HT1080 (cell line): ENCODE measurements at regions not wholly inside any gene's neighbourhood (a gene's known extent, or its start where the extent isn't known, plus 50 kb on each side); places are given as distances from the start of the nearest gene placed in this dataset. TPM values are rescaled to one million over a fixed set of nuclear protein-coding genes. Genes with fewer than 3 reads are reported as not detected.

Source experiments
- DNase-seq: peaks from one replicate; pipeline ENCODE4 v3.0.0-alpha.2; 2015; ENCODE audit warnings: low read depth
- small RNA-seq: library from RNA; depleted of rRNA; stranded (forward); fragments of <200 nt; gene quantifications from one replicate; pipeline ENCODE3, GENCODE V24; 2014

DNA sequence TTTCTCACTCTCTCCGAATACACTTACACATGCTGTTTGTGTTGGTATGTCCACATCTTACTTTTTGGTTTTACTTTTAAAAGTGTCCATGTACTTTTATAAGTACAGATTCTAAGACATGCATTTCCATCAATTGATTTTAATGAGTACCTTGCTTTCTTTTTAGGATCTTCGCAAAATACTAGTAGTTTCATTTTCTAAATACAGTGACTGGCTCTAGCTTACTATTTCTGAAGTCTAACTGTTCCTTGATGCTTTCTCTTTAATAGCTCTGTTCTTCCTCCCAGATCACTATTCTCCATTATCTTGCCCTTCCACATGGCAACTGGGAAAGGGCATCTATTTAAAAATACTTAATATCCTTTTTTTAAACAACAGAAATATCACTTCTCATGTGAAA lies 164.1 kb downstream of the KITLG start:
- no peak for DNase-seq

GRCh38 chr12:88416786-88417185 lies 163.5 kb downstream of the KITLG start:
- no peak for DNase-seq

GRCh38 chr12:88417531-88417930 lies 162.7 kb downstream of the KITLG start:
- no peak for DNase-seq

DNA sequence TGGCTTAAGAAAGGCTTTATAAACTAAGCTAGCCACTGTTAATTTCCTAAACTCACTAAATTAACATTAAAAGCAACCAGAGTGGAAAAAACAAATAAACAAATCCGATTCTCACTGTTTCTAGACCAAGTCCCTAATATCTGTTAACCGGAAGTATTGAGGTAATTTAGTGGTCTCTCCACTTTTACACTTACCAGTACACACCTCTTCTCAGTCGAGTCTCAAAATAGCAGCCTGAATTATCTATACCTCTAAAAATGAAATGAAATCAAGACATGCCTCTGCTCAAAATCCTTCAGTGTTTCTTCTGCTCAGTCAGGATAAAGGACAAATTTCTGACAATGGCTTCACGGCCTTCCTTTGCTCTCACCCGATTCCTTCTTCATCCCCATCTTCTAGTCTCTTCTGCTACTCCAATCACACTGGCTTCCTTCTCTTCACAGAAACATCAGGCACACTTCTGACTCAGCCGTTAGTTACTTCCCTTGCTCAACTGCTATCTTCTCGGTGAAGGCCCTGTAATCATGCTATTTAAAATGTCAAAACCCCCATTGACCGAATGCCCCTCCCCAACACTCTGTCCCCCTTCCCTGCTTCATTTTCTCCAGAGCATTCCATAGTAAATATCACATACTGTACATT lies 161.3 kb downstream of the KITLG start:
- peak; percentile 19 for DNase-seq

DNA sequence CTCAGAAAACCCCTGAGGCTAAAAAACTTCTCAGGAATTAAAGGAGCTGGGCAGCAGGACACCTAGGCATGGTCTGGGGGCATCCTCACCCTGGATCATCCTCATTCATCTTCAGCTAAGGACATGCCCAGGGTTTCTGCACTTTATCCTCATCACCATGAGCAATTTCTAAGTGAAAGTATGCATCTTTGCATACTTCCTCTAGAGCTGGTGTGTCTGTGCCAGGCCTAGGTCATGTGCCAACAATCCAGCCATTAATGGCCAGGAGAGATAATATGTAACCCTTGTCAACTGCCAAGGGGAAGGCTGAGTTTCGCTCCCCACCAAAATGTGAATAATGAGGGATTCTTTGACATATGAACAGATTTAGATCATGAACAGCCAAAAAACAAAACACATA lies 160.5 kb downstream of the KITLG start:
- DNase-seq: no peak

DNA sequence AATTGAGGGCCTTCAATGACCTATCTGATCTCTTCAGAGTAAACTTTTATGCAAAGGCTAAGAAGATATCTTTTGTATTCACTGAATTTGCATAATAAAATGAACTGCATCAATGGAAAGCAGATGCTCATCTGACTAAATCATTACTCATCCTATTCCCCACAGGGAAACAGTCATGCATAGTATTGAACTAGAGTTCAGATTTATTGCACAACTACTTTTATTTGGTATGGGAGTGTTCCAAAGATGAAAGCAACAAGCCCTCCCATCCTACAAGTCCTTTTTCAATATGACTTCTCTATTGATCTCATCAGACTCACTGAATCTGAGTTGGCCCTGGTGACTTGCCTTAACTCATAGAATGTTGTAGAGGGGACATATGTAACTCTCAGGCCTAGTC lies 159.8 kb downstream of the KITLG start:
- peak; percentile 81 for DNase-seq

DNA sequence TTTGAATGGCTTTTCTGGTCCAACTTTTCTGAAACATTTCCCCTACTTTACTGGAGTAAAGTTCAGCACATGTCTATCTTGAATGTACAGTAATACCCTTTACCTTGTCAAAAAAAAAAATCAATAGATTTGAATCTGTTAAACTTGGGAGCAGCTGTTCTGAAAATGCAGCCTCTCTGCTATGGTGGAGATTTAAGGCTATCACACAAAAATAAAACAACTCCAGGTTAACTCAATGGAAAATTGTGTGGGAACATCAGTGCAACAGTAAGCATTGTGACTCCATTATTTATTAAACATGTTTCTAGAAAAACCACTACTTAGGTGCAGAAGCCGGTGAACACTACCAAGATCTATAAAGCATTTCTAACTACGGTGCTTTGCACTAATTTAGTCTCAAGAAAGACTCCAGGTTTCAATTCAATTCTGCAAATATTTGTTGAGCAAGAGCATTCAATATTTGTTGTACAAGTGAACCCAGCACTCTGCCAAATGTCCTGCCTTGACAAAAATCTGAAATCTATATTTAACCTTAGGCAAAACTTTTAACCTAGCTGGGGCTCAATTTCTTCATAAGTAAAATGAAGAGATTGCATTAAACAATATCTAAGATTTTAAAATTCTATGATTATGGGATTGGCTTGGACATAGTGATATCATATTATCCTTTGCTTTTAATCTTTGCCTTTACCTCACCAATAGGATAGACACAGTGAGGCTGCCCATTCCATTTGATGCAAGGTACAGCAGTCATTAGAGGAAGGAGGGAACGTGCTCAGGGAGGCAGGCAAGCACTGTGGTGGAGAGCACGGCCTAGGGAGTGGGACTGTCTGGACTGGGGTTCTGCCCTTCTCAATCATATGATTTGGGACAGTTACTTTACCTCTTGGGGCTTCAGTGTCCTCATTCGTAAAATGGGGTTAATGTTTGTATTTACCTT lies 155.2 kb downstream of the KITLG start:
- DNase-seq: no peak

DNA sequence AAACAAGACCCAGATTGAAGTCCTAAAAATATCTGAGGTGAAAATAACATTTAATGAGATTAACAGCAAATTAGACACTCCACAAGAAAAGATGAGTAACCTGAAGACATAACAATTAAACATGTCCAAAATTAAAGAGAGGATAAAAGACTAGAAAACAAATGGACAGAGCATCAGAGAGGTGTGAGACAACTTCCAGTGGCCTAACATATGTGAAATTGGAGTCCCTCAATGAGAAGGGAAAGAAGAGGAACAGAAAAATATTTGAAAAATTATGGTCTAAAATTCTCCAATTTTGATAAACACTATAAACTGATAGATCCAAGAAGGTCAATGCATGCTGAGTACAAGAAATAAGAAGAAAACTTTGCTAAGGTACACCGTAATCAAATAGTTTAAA lies 151.9 kb downstream of the KITLG start:
- no peak for DNase-seq

DNA sequence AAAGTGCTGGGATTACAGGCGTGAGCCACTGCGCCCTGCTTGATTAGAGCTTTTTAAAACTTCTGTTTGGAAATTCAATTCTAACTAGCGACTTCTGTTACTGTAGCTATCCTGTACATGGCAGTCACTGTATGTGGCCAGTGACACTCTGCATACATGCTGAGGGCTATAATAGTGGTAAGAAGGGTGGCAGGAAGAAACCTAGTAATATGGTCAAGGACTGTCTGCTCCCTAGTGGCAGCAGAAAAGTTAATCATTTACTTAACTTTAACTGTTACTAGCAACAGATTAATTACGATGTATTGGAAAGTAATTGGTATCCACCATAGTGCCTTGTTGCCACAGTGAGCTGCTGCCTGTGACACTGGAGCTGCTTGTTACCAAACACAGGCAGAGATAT lies 149.0 kb downstream of the KITLG start:
- no peak for DNase-seq

DNA sequence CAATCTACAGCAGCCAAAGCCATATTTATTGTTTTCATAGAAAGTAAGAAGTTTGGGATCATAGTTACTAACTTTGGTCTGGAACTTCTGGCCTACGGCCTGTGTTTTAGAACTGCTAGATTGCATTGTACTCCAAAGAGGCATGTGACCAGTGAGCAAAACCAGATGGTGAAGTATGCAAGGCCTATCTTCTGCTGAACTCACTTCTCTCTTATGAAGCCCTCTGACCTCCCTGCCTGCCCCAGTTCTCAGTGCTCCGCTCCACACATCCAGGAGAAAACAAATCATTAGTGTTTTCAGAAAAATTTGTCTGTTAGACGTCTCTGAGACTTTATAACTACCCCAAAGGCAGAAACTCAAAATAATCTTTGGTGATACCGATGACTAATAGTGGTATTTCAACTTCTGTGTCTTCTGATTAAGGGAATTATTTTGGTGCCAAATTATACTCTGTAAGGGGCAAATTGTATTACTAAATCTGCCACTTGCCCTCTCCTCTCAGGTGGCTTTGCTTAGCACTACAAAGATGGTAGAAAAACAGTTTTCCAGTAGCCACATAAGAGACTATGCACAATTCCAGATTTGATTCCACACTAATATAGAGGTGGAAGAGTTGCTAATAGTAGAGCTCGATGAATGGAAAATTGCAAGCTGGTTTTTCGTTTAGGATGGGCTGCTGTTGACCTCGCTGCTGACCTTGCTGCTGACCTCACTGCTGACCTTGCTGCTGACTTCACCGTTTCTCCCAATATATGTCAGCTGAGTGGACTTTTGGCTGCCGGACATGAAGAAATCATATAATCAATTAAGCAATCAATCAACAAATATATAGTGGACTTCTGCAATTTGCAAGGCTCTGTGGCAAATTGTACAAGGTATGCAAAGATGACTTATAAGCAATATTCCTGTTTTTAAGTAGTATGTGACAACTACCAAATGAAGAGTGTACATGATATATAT lies 147.5 kb downstream of the KITLG start:
- DNase-seq: no peak

DNA sequence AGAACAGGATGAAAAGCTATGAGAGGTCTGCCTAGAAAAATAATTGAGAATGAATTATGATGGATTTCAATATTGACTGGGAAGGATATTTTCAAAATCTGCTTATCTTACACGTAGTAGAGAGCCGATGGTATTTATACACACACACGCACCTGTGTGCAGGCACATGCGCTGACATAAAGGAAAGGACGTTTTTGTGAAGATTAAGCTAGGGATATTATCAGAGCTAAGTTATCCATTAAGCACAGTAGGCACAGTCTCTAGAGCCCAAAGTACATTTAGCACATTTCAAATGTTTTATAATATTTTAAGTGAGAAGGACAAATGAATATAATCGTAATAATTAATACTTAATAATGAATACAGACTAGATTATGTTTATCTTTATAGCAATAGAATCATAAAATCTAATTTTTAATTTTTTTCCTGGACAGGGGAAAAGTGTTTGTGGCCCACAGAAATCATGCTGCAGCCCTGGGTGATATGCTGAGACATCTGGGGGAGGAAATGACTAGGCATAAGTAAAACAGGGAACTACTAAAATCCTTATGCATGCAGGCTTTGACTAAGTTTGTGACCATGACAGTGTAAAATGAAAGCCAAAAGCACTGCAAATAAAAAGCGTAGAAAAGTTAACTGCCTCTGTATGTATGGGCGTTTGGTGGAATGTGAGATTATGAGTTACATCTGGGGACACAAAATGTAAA lies 146.1 kb downstream of the KITLG start:
- peak; percentile 35 for DNase-seq

DNA sequence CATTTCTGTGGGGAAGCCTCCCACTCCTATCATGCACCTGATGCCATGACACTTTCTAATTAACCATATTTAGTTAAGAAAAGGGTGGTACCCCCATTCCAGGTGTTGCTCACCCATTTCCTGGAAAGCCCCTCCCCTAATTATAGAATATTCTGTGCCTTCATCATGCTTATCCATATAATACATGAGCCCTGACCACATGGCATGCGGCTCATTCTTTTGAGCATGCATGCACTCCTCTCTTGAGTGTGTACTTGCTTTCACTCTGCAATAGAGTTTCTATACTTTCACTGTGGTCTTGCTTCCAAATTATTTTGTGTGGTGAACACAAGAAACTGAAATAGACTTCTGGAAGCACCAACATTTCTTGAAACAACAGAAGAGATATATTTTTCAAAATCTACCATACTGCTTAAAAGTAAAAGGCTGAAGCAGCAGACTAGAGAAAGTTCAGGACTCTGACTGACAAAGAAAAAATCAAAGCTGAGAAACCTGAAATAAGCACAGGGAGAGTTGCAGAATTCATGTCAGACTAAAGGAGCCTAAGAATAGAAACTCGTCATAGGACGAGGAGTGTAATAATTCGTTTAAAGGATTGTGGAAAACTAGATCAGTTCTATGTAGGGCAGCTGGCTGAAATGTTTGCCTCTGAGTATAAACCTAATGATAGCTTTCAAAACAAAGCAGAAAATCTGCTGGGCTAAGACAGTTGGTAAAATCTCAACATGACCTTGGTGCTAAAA lies 144.8 kb downstream of the KITLG start:
- DNase-seq: no peak

GRCh38 chr12:88437226-88437625 lies 143.0 kb downstream of the KITLG start:
- no peak for DNase-seq

Small RNA genes in the stretch of these regions (small RNA-seq; reads per million reads assigned to genes)
- gene RF00019: not detected
